ENCODE measurements at regions not wholly inside any gene's neighbourhood (a gene's known extent, or its start where the extent isn't known, plus 50 kb on each side); places are given as distances from the start of the nearest gene placed in this dataset.
A peak's percentile ranks its signal among the peaks of the same experiment; 100 is the strongest.
"Not testable (repeated sequence)": the region's sequence is repeated elsewhere in the genome, so short reads cannot be mapped to it uniquely, and the experiment has no call there.

GRCh38 chr10:61215246-61215645 lies 237.9 kb downstream of the TMEM26 start:
- ATAC-seq (no peak), DNase-seq (no peak)
- TF ChIP-seq CTCF (IDR thresholded peaks at IDR 0.05): no peak
- Histone ChIP-seq H3K36me3 (ENCODE audit: low read depth) (no peaks in the 10 kb centered on the region), H3K9me3 (no peaks in the 10 kb centered on the region), H3K4me1 (ENCODE audit: low read depth) (no peaks in the 10 kb centered on the region), H3K4me3 (no peak overlapping the region)
- intact Hi-C loops (cut with DNase I, micrococcal nuclease): no loop called here

GRCh38 chr10:61211468-61211867 lies 241.7 kb downstream of the TMEM26 start:
- Histone ChIP-seq H3K4me1 (ENCODE audit: low read depth) (no peaks in the 10 kb centered on the region), H3K36me3 (ENCODE audit: low read depth) (no peaks in the 10 kb centered on the region), H3K9me3 (no peaks in the 10 kb centered on the region), H3K4me3 (no peak overlapping the region)
- DNase-seq (no peak), ATAC-seq (no peak)
- intact Hi-C loops (cut with DNase I, micrococcal nuclease): no loop called here
- no peak for TF ChIP-seq CTCF (IDR thresholded peaks at IDR 0.05)

- intact Hi-C loops (cut with DNase I, micrococcal nuclease): no loop called here
- ATAC-seq: no peak
- TF ChIP-seq CTCF (IDR thresholded peaks at IDR 0.05): no peak
Observed at GRCh38 chr10:61197057-61197456, 253.1 kb upstream of the RHOBTB1 start.

GRCh38 chr10:61195211-61195610 lies 251.2 kb upstream of the RHOBTB1 start:
- TF ChIP-seq CTCF (IDR thresholded peaks at IDR 0.05): no peak
- intact Hi-C loops (cut with DNase I, micrococcal nuclease): no loop called here
- H3K4me1 ChIP-seq (ENCODE audit: low read depth): peaks cover 3% of the 10 kb centered on the region
- H3K4me3 ChIP-seq: no peak overlapping the region
- ATAC-seq (no peak), DNase-seq (no peak)
- no peaks in the 10 kb centered on the region for H3K36me3 ChIP-seq (ENCODE audit: low read depth)
- H3K9me3 ChIP-seq: no peaks in the 10 kb centered on the region

More at GRCh38 chr10:61197057-61197456, 253.1 kb upstream of the RHOBTB1 start:
- peak in 1 of 3 donors; percentile 9 for DNase-seq
- Histone ChIP-seq H3K4me3 (no peak overlapping the region), H3K36me3 (ENCODE audit: low read depth) (no peaks in the 10 kb centered on the region), H3K4me1 (ENCODE audit: low read depth) (peaks cover 3% of the 10 kb centered on the region), H3K9me3 (no peaks in the 10 kb centered on the region)

- DNase-seq; H3K9me3 ChIP-seq; H3K4me1 ChIP-seq (ENCODE audit: low read depth); H3K4me3 ChIP-seq; H3K36me3 ChIP-seq (ENCODE audit: low read depth); intact Hi-C loops (cut with DNase I, micrococcal nuclease); ATAC-seq: not testable (repeated sequence)
Observed at GRCh38 chr10:61192589-61192988, 248.6 kb upstream of the RHOBTB1 start.

GRCh38 chr10:61192042-61192441 lies 248.1 kb upstream of the RHOBTB1 start:
- no peak for TF ChIP-seq CTCF (IDR thresholded peaks at IDR 0.05)
- no peak overlapping the region for H3K4me3 ChIP-seq
- intact Hi-C loops (cut with DNase I, micrococcal nuclease): no loop called here
- no peaks in the 10 kb centered on the region for H3K4me1 ChIP-seq (ENCODE audit: low read depth)
- no peaks in the 10 kb centered on the region for H3K36me3 ChIP-seq (ENCODE audit: low read depth)
- DNase-seq (no peak), ATAC-seq (no peak)
- no peaks in the 10 kb centered on the region for H3K9me3 ChIP-seq

Data from mucosa of descending colon (tissue), 3 donors.